H1 (cell line): ENCODE measurements at regions not wholly inside any gene's neighbourhood (a gene's known extent, or its start where the extent isn't known, plus 50 kb on each side); places are given as distances from the start of the nearest gene placed in this dataset.

Source experiments
- CTCF ChIA-PET: fragments of 300-600 bp; sonication (Branson Sonifier 250); formaldehyde crosslinking; loops from one replicate; lab custom pipeline; 2021; ENCODE audit not compliant: partially characterized antibody; lab: Charles Lee
- POLR2A ChIA-PET: fragments of 300-600 bp; sonication (Branson Sonifier 250); formaldehyde crosslinking; loops from one replicate; lab custom pipeline; 2021; ENCODE audit warnings: inconsistent platforms; ENCODE audit not compliant: partially characterized antibody; lab: Charles Lee
- DNase-seq, 2 experiments: peaks; one replicate each; pipeline versions ENCODE4 v3.0.0 to v3.0.0-alpha.2; 2010 to 2022; ENCODE audit warnings: low spot score in 2 of 2, low read depth in 1 of 2, mixed read lengths in 1 of 2
- FAIRE-seq: peaks from 2 replicates; lab custom pipeline; 2011; peaks lifted over from hg19 to GRCh38; lab: Jason Lieb, UNC
- H2AFZ ChIP-seq: 2 replicates; pipeline ENCODE4 v1.8.1; 2012; ENCODE audit warnings: low read length, inconsistent platforms
- H2AK5ac ChIP-seq: 2 replicates; pipeline ENCODE4 v1.6.1; 2013; ENCODE audit warnings: low read depth, low read length
- H2BK120ac ChIP-seq: replicated peaks from 2 replicates; pipeline ENCODE3; 2013; ENCODE audit warnings: low read depth, low read length, inconsistent platforms
- H2BK12ac ChIP-seq: 2 replicates; pipeline ENCODE4 v1.6.1; 2013; ENCODE audit warnings: low read depth, low read length
- H2BK15ac ChIP-seq: 2 replicates; pipeline ENCODE4 v1.6.1; 2013; ENCODE audit warnings: low read length
- H2BK20ac ChIP-seq: 2 replicates; pipeline ENCODE4 v1.6.1; 2013; ENCODE audit warnings: low read length
- H2BK5ac ChIP-seq: 2 replicates; pipeline ENCODE4 v1.6.1; 2013; ENCODE audit warnings: low read depth, low read length
- H3K14ac ChIP-seq: 2 replicates; pipeline ENCODE4 v1.6.1; 2013; ENCODE audit warnings: inconsistent platforms; ENCODE audit not compliant: insufficient read length
- H3K18ac ChIP-seq: 2 replicates; pipeline ENCODE4 v1.6.1; 2013; ENCODE audit warnings: low read length; ENCODE audit errors: extremely low read depth
- H3K23ac ChIP-seq: 2 replicates; pipeline ENCODE4 v1.6.1; 2013; ENCODE audit warnings: inconsistent platforms; ENCODE audit not compliant: insufficient read length
- H3K23me2 ChIP-seq: 2 replicates; pipeline ENCODE4 v1.6.1; 2013; ENCODE audit warnings: low read depth, low read length
- H3K27ac ChIP-seq: 2 replicates; pipeline ENCODE4 v1.6.1; 2011; ENCODE audit warnings: low read depth, low read length, inconsistent platforms
- H3K27me3 ChIP-seq, 4 experiments: replicated peaks in 1 of 4; 1 replicate in 1 of 4; 2 replicates in 3 of 4; pipeline versions ENCODE4 v1.6.1 to v1.8.1; 2011 to 2013; ENCODE audit warnings: low read length in 3 of 4, mild to moderate bottlenecking in 3 of 4, inconsistent platforms in 2 of 4, mixed read lengths in 2 of 4, moderate library complexity in 1 of 4; ENCODE audit not compliant: control insufficient read depth in 3 of 4, insufficient read depth in 3 of 4; ENCODE audit errors: extremely low read depth in 1 of 4
- H3K36me3 ChIP-seq, 4 experiments: 2 replicates each; pipeline versions ENCODE4 v1.6.1 to v1.8.1; 2011 to 2013; ENCODE audit warnings: mild to moderate bottlenecking in 4 of 4, low read length in 3 of 4, moderate library complexity in 2 of 4, control low read depth in 1 of 4, inconsistent platforms in 1 of 4; ENCODE audit not compliant: insufficient read depth in 4 of 4, control insufficient read depth in 2 of 4
- H3K4ac ChIP-seq: replicated peaks from 2 replicates; pipeline ENCODE3; 2013; ENCODE audit warnings: low read length, low read depth, mixed read lengths, inconsistent platforms; ENCODE audit not compliant: insufficient read length
- H3K4me1 ChIP-seq, 4 experiments: replicated peaks in 1 of 4; 1 replicate in 1 of 4; 2 replicates in 3 of 4; pipeline versions ENCODE4 v1.6.1 to v1.8.1; 2011 to 2013; ENCODE audit warnings: low read length in 3 of 4, inconsistent platforms in 2 of 4, mixed read lengths in 1 of 4; ENCODE audit not compliant: insufficient read depth in 4 of 4, control insufficient read depth in 3 of 4
- H3K4me2 ChIP-seq, 2 experiments: 2 replicates each; pipeline versions ENCODE4 v1.6.1 to v1.8.1; 2011 to 2013; ENCODE audit warnings: low read depth in 2 of 2, low read length in 2 of 2, control low read depth in 1 of 2, inconsistent platforms in 1 of 2, mild to moderate bottlenecking in 1 of 2; ENCODE audit not compliant: insufficient read depth in 1 of 2
- H3K4me3 ChIP-seq, 4 experiments: fragments of 200-600, 300-600 bp in 1 of 4; sonication (generic), shearing (Covaris generic), sonication (Bioruptor Twin) in 1 of 4; 2 replicates each; pipeline versions ENCODE4 v1.5.1 to v1.8.1; 2011 to 2016; ENCODE audit warnings: low read length in 4 of 4, low read depth in 3 of 4, control low read depth in 2 of 4, inconsistent platforms in 2 of 4, mild to moderate bottlenecking in 2 of 4, mixed read lengths in 1 of 4, moderate library complexity in 1 of 4; ENCODE audit not compliant: insufficient read depth in 2 of 4; ENCODE audit errors: extremely low read depth in 1 of 4
- H3K56ac ChIP-seq: replicated peaks from 2 replicates; pipeline ENCODE3; 2013; ENCODE audit warnings: low read depth, mild to moderate bottlenecking, mixed read lengths, low read length, inconsistent platforms; ENCODE audit not compliant: insufficient read length
- H3K79me1 ChIP-seq: 2 replicates; pipeline ENCODE4 v1.6.1; 2013; ENCODE audit warnings: low read depth, low read length, control low read depth
- H3K79me2 ChIP-seq, 2 experiments: 2 replicates each; pipeline versions ENCODE4 v1.6.1 to v1.8.1; 2012 to 2013; ENCODE audit warnings: low read length in 2 of 2, mild to moderate bottlenecking in 2 of 2, inconsistent platforms in 1 of 2; ENCODE audit not compliant: insufficient read depth in 2 of 2, control insufficient read depth in 1 of 2
- H3K9ac ChIP-seq, 4 experiments: replicated peaks in 1 of 4; 1 replicate in 1 of 4; 2 replicates in 3 of 4; pipeline versions ENCODE4 v1.6.1 to v1.8.1; 2011 to 2013; ENCODE audit warnings: low read depth in 3 of 4, low read length in 3 of 4, control low read depth in 2 of 4, mild to moderate bottlenecking in 2 of 4, moderate library complexity in 2 of 4, inconsistent platforms in 1 of 4; ENCODE audit errors: extremely low read depth in 1 of 4
- H3K9me3 ChIP-seq, 2 experiments: 2 replicates each; pipeline versions ENCODE4 v1.6.1 to v1.8.1; 2012 to 2013; ENCODE audit warnings: mild to moderate bottlenecking in 2 of 2, moderate library complexity in 2 of 2, control low read depth in 1 of 2, inconsistent platforms in 1 of 2, low read depth in 1 of 2, low read length in 1 of 2, mixed read lengths in 1 of 2; ENCODE audit not compliant: insufficient read depth in 2 of 2
- H4K20me1 ChIP-seq, 2 experiments: replicated peaks in 1 of 2; 2 replicates each; pipeline versions ENCODE3 to v1.8.1; 2011 to 2013; ENCODE audit warnings: inconsistent platforms in 2 of 2, low read length in 2 of 2, mild to moderate bottlenecking in 1 of 2; ENCODE audit not compliant: insufficient read depth in 2 of 2, control insufficient read depth in 1 of 2
- H4K5ac ChIP-seq: 2 replicates; pipeline ENCODE4 v1.6.1; 2013; ENCODE audit warnings: low read length, low read depth, mixed read lengths, inconsistent platforms; ENCODE audit not compliant: insufficient read length
- H4K8ac ChIP-seq: 2 replicates; pipeline ENCODE4 v1.8.0; 2013; ENCODE audit warnings: mild to moderate bottlenecking, moderate library complexity, low read length, inconsistent platforms; ENCODE audit not compliant: insufficient read depth; ENCODE audit errors: extremely low read depth
- H4K91ac ChIP-seq: replicated peaks from 2 replicates; pipeline ENCODE3; 2013; ENCODE audit warnings: low read length, mixed read lengths, inconsistent platforms; ENCODE audit not compliant: insufficient read length
- EZH2 ChIP-seq: fragments of 200-600 bp; sonication (generic); IDR thresholded peaks from 2 replicates; pipeline ENCODE4 v1.7.1; 2012; ENCODE audit warnings: low read depth, mild to moderate bottlenecking, moderate library complexity, low read length, inconsistent platforms; ENCODE audit not compliant: severe bottlenecking
- NANOG ChIP-seq: IDR thresholded peaks from 2 replicates; pipeline ENCODE4 v1.6.1; 2011; ENCODE audit warnings: low read length, low read depth, mild to moderate bottlenecking, inconsistent platforms; ENCODE audit not compliant: insufficient read depth, poor library complexity, severe bottlenecking
- WGBS, 2 experiments: shearing (Covaris generic) in 1 of 2; methylation state at CpG; one replicate each; pipeline versions ENCODE4 v1.1.6 to v1.1.7; 2013 to 2015; ENCODE audit warnings: low lambda C conversion rate in 2 of 2, mixed read lengths in 2 of 2, inconsistent platforms in 1 of 2, low coverage in 1 of 2, missing lambda C conversion rate in 1 of 2; ENCODE audit not compliant: insufficient replicate concordance in 2 of 2, insufficient coverage in 1 of 2, insufficient read length in 1 of 2; ENCODE audit errors: extremely low coverage in 1 of 2, missing lambda C conversion rate in 1 of 2; 5-methylcytosine and 5-hydroxymethylcytosine counted together

- Histone ChIP-seq H2BK20ac (no peak overlapping the region), H3K79me1 (no peaks in the 10 kb centered on the region), H2BK12ac (no peak overlapping the region), H2AFZ (no peak overlapping the region), H3K9me3 (no peaks in the 10 kb centered on the region; a peak in 1 of 4 replicates), H2AK5ac (no peak overlapping the region), H3K56ac (no peak overlapping the region), H4K8ac (no peak overlapping the region), H3K14ac (no peak overlapping the region), H2BK5ac (no peak overlapping the region), H4K91ac (no peak overlapping the region), H3K27me3 (no peaks in the 10 kb centered on the region), H3K9ac (no peak overlapping the region), H3K4me2 (no peak overlapping the region), H4K5ac (no peak overlapping the region), H3K4me3 (no peak overlapping the region), H3K23ac (no peak overlapping the region), H3K36me3 (no peaks in the 10 kb centered on the region), H2BK15ac (no peak overlapping the region), H3K4ac (no peak overlapping the region), H3K79me2 (no peaks in the 10 kb centered on the region), H3K18ac (no peak overlapping the region), H2BK120ac (no peak overlapping the region), H3K27ac (no peak overlapping the region), H3K4me1 (no peaks in the 10 kb centered on the region), H3K23me2 (no peaks in the 10 kb centered on the region; the same call in 1 of the 2 replicates), H4K20me1 (peaks cover 0 to 2% of the 10 kb centered on the region in 2 experiments)
- POLR2A ChIA-PET = no interaction called here
- DNase-seq (no peak), FAIRE-seq (no peak)
- CTCF ChIA-PET = interaction anchor here (0.6 to 1.1 kb wide), 3 partner anchors 32 to 134 kb away, joined by 3 to 4 read pairs (median 3); no protein-coding TSS in a partner anchor
- WGBS, 2 experiments = 98% methylated on average over 3 of the region's 3 CpGs; no CpG with 5 or more reads in 1 of the 2 experiments
- TF ChIP-seq NANOG (no peak), EZH2 (no peak)
Measured at GRCh38 chr5:167857321-167857720, 434.1 kb upstream of the WWC1 start.
